H1 (cell line): ENCODE measurements at regions not wholly inside any gene's neighbourhood (a gene's known extent, or its start where the extent isn't known, plus 50 kb on each side); places are given as distances from the start of the nearest gene placed in this dataset.

Experiments used
- CTCF ChIA-PET: fragments of 300-600 bp; sonication (Branson Sonifier 250); formaldehyde crosslinking; loops from one replicate; lab custom pipeline; 2021; ENCODE audit not compliant: partially characterized antibody; lab: Charles Lee
- POLR2A ChIA-PET: fragments of 300-600 bp; sonication (Branson Sonifier 250); formaldehyde crosslinking; loops from one replicate; lab custom pipeline; 2021; ENCODE audit warnings: inconsistent platforms; ENCODE audit not compliant: partially characterized antibody; lab: Charles Lee
- DNase-seq, 2 experiments: peaks; one replicate each; pipeline versions ENCODE4 v3.0.0 to v3.0.0-alpha.2; 2010 to 2022; ENCODE audit warnings: low spot score in 2 of 2, low read depth in 1 of 2, mixed read lengths in 1 of 2
- FAIRE-seq: peaks from 2 replicates; lab custom pipeline; 2011; peaks lifted over from hg19 to GRCh38; lab: Jason Lieb, UNC
- H2AFZ ChIP-seq: 2 replicates; pipeline ENCODE4 v1.8.1; 2012; ENCODE audit warnings: low read length, inconsistent platforms
- H2AK5ac ChIP-seq: 2 replicates; pipeline ENCODE4 v1.6.1; 2013; ENCODE audit warnings: low read depth, low read length
- H2BK120ac ChIP-seq: replicated peaks from 2 replicates; pipeline ENCODE3; 2013; ENCODE audit warnings: low read depth, low read length, inconsistent platforms
- H2BK12ac ChIP-seq: 2 replicates; pipeline ENCODE4 v1.6.1; 2013; ENCODE audit warnings: low read depth, low read length
- H2BK15ac ChIP-seq: 2 replicates; pipeline ENCODE4 v1.6.1; 2013; ENCODE audit warnings: low read length
- H2BK20ac ChIP-seq: 2 replicates; pipeline ENCODE4 v1.6.1; 2013; ENCODE audit warnings: low read length
- H2BK5ac ChIP-seq: 2 replicates; pipeline ENCODE4 v1.6.1; 2013; ENCODE audit warnings: low read depth, low read length
- H3K14ac ChIP-seq: 2 replicates; pipeline ENCODE4 v1.6.1; 2013; ENCODE audit warnings: inconsistent platforms; ENCODE audit not compliant: insufficient read length
- H3K18ac ChIP-seq: 2 replicates; pipeline ENCODE4 v1.6.1; 2013; ENCODE audit warnings: low read length; ENCODE audit errors: extremely low read depth
- H3K23ac ChIP-seq: 2 replicates; pipeline ENCODE4 v1.6.1; 2013; ENCODE audit warnings: inconsistent platforms; ENCODE audit not compliant: insufficient read length
- H3K23me2 ChIP-seq: 2 replicates; pipeline ENCODE4 v1.6.1; 2013; ENCODE audit warnings: low read depth, low read length
- H3K27ac ChIP-seq: 2 replicates; pipeline ENCODE4 v1.6.1; 2011; ENCODE audit warnings: low read depth, low read length, inconsistent platforms
- H3K27me3 ChIP-seq, 4 experiments: replicated peaks in 1 of 4; 1 replicate in 1 of 4; 2 replicates in 3 of 4; pipeline versions ENCODE4 v1.6.1 to v1.8.1; 2011 to 2013; ENCODE audit warnings: low read length in 3 of 4, mild to moderate bottlenecking in 3 of 4, inconsistent platforms in 2 of 4, mixed read lengths in 2 of 4, moderate library complexity in 1 of 4; ENCODE audit not compliant: control insufficient read depth in 3 of 4, insufficient read depth in 3 of 4; ENCODE audit errors: extremely low read depth in 1 of 4
- H3K36me3 ChIP-seq, 4 experiments: 2 replicates each; pipeline versions ENCODE4 v1.6.1 to v1.8.1; 2011 to 2013; ENCODE audit warnings: mild to moderate bottlenecking in 4 of 4, low read length in 3 of 4, moderate library complexity in 2 of 4, control low read depth in 1 of 4, inconsistent platforms in 1 of 4; ENCODE audit not compliant: insufficient read depth in 4 of 4, control insufficient read depth in 2 of 4
- H3K4ac ChIP-seq: replicated peaks from 2 replicates; pipeline ENCODE3; 2013; ENCODE audit warnings: low read length, low read depth, mixed read lengths, inconsistent platforms; ENCODE audit not compliant: insufficient read length
- H3K4me1 ChIP-seq, 4 experiments: replicated peaks in 1 of 4; 1 replicate in 1 of 4; 2 replicates in 3 of 4; pipeline versions ENCODE4 v1.6.1 to v1.8.1; 2011 to 2013; ENCODE audit warnings: low read length in 3 of 4, inconsistent platforms in 2 of 4, mixed read lengths in 1 of 4; ENCODE audit not compliant: insufficient read depth in 4 of 4, control insufficient read depth in 3 of 4
- H3K4me2 ChIP-seq, 2 experiments: 2 replicates each; pipeline versions ENCODE4 v1.6.1 to v1.8.1; 2011 to 2013; ENCODE audit warnings: low read depth in 2 of 2, low read length in 2 of 2, control low read depth in 1 of 2, inconsistent platforms in 1 of 2, mild to moderate bottlenecking in 1 of 2; ENCODE audit not compliant: insufficient read depth in 1 of 2
- H3K4me3 ChIP-seq, 4 experiments: fragments of 200-600, 300-600 bp in 1 of 4; sonication (generic), shearing (Covaris generic), sonication (Bioruptor Twin) in 1 of 4; 2 replicates each; pipeline versions ENCODE4 v1.5.1 to v1.8.1; 2011 to 2016; ENCODE audit warnings: low read length in 4 of 4, low read depth in 3 of 4, control low read depth in 2 of 4, inconsistent platforms in 2 of 4, mild to moderate bottlenecking in 2 of 4, mixed read lengths in 1 of 4, moderate library complexity in 1 of 4; ENCODE audit not compliant: insufficient read depth in 2 of 4; ENCODE audit errors: extremely low read depth in 1 of 4
- H3K56ac ChIP-seq: replicated peaks from 2 replicates; pipeline ENCODE3; 2013; ENCODE audit warnings: low read depth, mild to moderate bottlenecking, mixed read lengths, low read length, inconsistent platforms; ENCODE audit not compliant: insufficient read length
- H3K79me1 ChIP-seq: 2 replicates; pipeline ENCODE4 v1.6.1; 2013; ENCODE audit warnings: low read depth, low read length, control low read depth
- H3K79me2 ChIP-seq, 2 experiments: 2 replicates each; pipeline versions ENCODE4 v1.6.1 to v1.8.1; 2012 to 2013; ENCODE audit warnings: low read length in 2 of 2, mild to moderate bottlenecking in 2 of 2, inconsistent platforms in 1 of 2; ENCODE audit not compliant: insufficient read depth in 2 of 2, control insufficient read depth in 1 of 2
- H3K9ac ChIP-seq, 4 experiments: replicated peaks in 1 of 4; 1 replicate in 1 of 4; 2 replicates in 3 of 4; pipeline versions ENCODE4 v1.6.1 to v1.8.1; 2011 to 2013; ENCODE audit warnings: low read depth in 3 of 4, low read length in 3 of 4, control low read depth in 2 of 4, mild to moderate bottlenecking in 2 of 4, moderate library complexity in 2 of 4, inconsistent platforms in 1 of 4; ENCODE audit errors: extremely low read depth in 1 of 4
- H3K9me3 ChIP-seq, 2 experiments: 2 replicates each; pipeline versions ENCODE4 v1.6.1 to v1.8.1; 2012 to 2013; ENCODE audit warnings: mild to moderate bottlenecking in 2 of 2, moderate library complexity in 2 of 2, control low read depth in 1 of 2, inconsistent platforms in 1 of 2, low read depth in 1 of 2, low read length in 1 of 2, mixed read lengths in 1 of 2; ENCODE audit not compliant: insufficient read depth in 2 of 2
- H4K20me1 ChIP-seq, 2 experiments: replicated peaks in 1 of 2; 2 replicates each; pipeline versions ENCODE3 to v1.8.1; 2011 to 2013; ENCODE audit warnings: inconsistent platforms in 2 of 2, low read length in 2 of 2, mild to moderate bottlenecking in 1 of 2; ENCODE audit not compliant: insufficient read depth in 2 of 2, control insufficient read depth in 1 of 2
- H4K5ac ChIP-seq: 2 replicates; pipeline ENCODE4 v1.6.1; 2013; ENCODE audit warnings: low read length, low read depth, mixed read lengths, inconsistent platforms; ENCODE audit not compliant: insufficient read length
- H4K8ac ChIP-seq: 2 replicates; pipeline ENCODE4 v1.8.0; 2013; ENCODE audit warnings: mild to moderate bottlenecking, moderate library complexity, low read length, inconsistent platforms; ENCODE audit not compliant: insufficient read depth; ENCODE audit errors: extremely low read depth
- H4K91ac ChIP-seq: replicated peaks from 2 replicates; pipeline ENCODE3; 2013; ENCODE audit warnings: low read length, mixed read lengths, inconsistent platforms; ENCODE audit not compliant: insufficient read length
- POU5F1 ChIP-seq: IDR thresholded peaks from 2 replicates; pipeline ENCODE4 v1.6.1; 2011; ENCODE audit warnings: low read depth, mild to moderate bottlenecking, low read length, moderate library complexity
- SRF ChIP-seq: IDR thresholded peaks from 2 replicates; pipeline ENCODE4 v1.6.1; 2011; ENCODE audit warnings: mild to moderate bottlenecking, low read depth, low read length, moderate library complexity
- WGBS, 2 experiments: shearing (Covaris generic) in 1 of 2; methylation state at CpG; one replicate each; pipeline versions ENCODE4 v1.1.6 to v1.1.7; 2013 to 2015; ENCODE audit warnings: low lambda C conversion rate in 2 of 2, mixed read lengths in 2 of 2, inconsistent platforms in 1 of 2, low coverage in 1 of 2, missing lambda C conversion rate in 1 of 2; ENCODE audit not compliant: insufficient replicate concordance in 2 of 2, insufficient coverage in 1 of 2, insufficient read length in 1 of 2; ENCODE audit errors: extremely low coverage in 1 of 2, missing lambda C conversion rate in 1 of 2; 5-methylcytosine and 5-hydroxymethylcytosine counted together

DNA sequence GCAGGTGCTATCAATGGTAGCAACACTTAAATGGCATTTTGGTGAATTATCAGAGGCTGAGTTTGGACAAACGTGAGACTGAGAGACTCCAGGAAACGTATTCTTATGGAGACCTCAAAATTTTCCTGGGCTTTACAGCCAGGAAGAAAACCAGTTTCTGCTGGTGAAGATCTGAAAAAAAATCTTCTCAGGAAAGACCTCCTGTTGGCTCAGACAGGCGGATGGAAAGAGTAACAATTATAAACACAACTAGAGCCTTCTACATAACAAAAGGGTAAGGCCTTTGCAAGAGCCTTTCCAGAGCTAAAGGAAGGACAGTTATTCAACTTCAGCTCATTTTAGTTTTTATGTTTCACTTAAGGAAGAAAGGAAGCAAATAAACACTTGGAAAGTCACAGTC, 274.4 kb downstream of the THBS2 start:
- Histone ChIP-seq H3K4me3 (no peak overlapping the region), H3K79me2 (no peaks in the 10 kb centered on the region), H2BK12ac (no peak overlapping the region), H4K20me1 (no peaks in the 10 kb centered on the region), H2BK5ac (no peak overlapping the region), H2BK120ac (peak overlapping the region; percentile 79), H3K27me3 (no peaks in the 10 kb centered on the region), H2AFZ (no peak overlapping the region), H3K9ac (no peak overlapping the region), H3K23me2 (no peaks in the 10 kb centered on the region), H3K36me3 (no peaks in the 10 kb centered on the region; a peak in 2 of 8 replicates), H3K27ac (no peak overlapping the region), H2AK5ac (no peak overlapping the region), H3K9me3 (peaks cover 6 to 7% of the 10 kb centered on the region in 2 experiments; a peak in 3 of 4 replicates), H3K14ac (no peak overlapping the region), H3K79me1 (no peaks in the 10 kb centered on the region), H3K4me1 (peaks cover 0 to 4% (median 0%) of the 10 kb centered on the region in 4 experiments; a peak in 2 of 7 replicates), H4K5ac (no peak overlapping the region), H4K8ac (no peak overlapping the region), H4K91ac (no peak overlapping the region), H3K23ac (no peak overlapping the region), H2BK20ac (no peak overlapping the region), H3K56ac (no peak overlapping the region), H3K18ac (no peak overlapping the region), H3K4me2 (peak overlapping the region in 1 of 2 experiments; percentile 27; a peak in 2 of 4 replicates), H3K4ac (no peak overlapping the region), H2BK15ac (no peak overlapping the region)
- no peak for TF ChIP-seq SRF
- 0 out of 2 replicates have a peak, but pooled peaks have one; percentile 48 for TF ChIP-seq POU5F1
- 31% methylated on average over 3 of the region's 3 CpGs; no CpG with 5 or more reads in 1 of the 2 experiments for WGBS, 2 experiments
- DNase-seq (no peak), FAIRE-seq (peak; percentile 24)
- ChIA-PET CTCF (interaction anchor here (1.2 kb wide), 2 partner anchors 10 to 23 kb away, joined by 3 to 4 read pairs; no protein-coding TSS in a partner anchor), POLR2A (no interaction called here)
